ENCODE measurements at regions not wholly inside any gene's neighbourhood (a gene's known extent, or its start where the extent isn't known, plus 50 kb on each side); places are given as distances from the start of the nearest gene placed in this dataset.

- TF ChIP-seq CTCF (IDR thresholded peaks at IDR 0.05 in 2 of 3, conservative IDR thresholded peaks at IDR 0.05 in 1 of 3; ENCODE audit: borderline replicate concordance in 1 of 3, insufficient read depth in 1 of 3, low read depth in 2 of 3, low read length in 2 of 3) (no peak), MAX (IDR thresholded peaks at IDR 0.05) (no peak), POLR2A (IDR thresholded peaks at IDR 0.05; ENCODE audit: borderline replicate concordance, extremely low read depth, insufficient read depth, insufficient read length) (no peak), ZFX (IDR thresholded peaks at IDR 0.05) (no peak), YY1 (IDR thresholded peaks at IDR 0.05; ENCODE audit: extremely low read depth, insufficient replicate concordance, low read depth, low read length) (no peak), ZNF274 (IDR thresholded peaks at IDR 0.05; ENCODE audit: low read depth, low read length) (no peak)
Observed at GRCh38 chr3:146948186-146948585, 343.0 kb upstream of the PLSCR5 start (continued).

DNA sequence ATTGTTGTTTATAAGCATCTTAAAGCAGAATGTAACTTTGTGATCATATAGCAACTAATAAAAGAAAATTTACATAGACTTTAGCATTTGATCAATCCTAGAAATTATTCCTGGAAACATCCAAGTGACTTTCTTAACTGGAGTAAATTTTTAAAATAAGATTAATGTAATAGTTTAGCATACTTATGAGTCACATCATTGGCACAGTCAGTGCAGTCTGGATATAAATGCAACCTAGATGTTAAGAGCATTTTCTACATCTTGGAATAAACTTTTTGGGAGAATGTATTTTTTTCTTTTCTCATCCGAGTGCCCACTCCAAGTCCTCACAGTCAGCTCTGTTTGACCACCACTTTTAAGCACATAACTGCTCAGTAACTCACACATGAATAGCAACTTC is 324.6 kb upstream of the PLSCR5 start:
- H3K36me3 ChIP-seq (ENCODE audit: control insufficient read depth in 1 of 2, insufficient read depth in 2 of 2, low read length in 2 of 2): no peaks in the 10 kb centered on the region
- RAD21 ChIA-PET (ENCODE audit: low non-redundant PET in 1 of 2, low total read pairs in 2 of 2, uncharacterized antibody in 2 of 2, unreplicated experiment in 2 of 2): interaction anchor here in 1 of 2 experiments (0.6 kb wide), 1 partner anchor 122 kb away, joined by 3 read pairs; no protein-coding TSS in a partner anchor
- intact Hi-C loops (cut with micrococcal nuclease): no loop called here
- no peak for TF ChIP-seq SP1 (IDR thresholded peaks at IDR 0.05; ENCODE audit: low read depth)
- TF ChIP-seq POLR2AphosphoS5 (IDR thresholded peaks at IDR 0.05; ENCODE audit: low read depth, low read length): no peak
- no peak for TF ChIP-seq EZH2phosphoT487 (IDR thresholded peaks at IDR 0.05; ENCODE audit: borderline replicate concordance)
- no peak for TF ChIP-seq CEBPB (IDR thresholded peaks at IDR 0.05; ENCODE audit: low read depth)
- TF ChIP-seq SIN3A (IDR thresholded peaks at IDR 0.05; ENCODE audit: low read depth): no peak
- no peak for TF ChIP-seq MAX (IDR thresholded peaks at IDR 0.05)
- no peak for TF ChIP-seq YY1 (IDR thresholded peaks at IDR 0.05; ENCODE audit: extremely low read depth, insufficient replicate concordance, low read depth, low read length)
- no peak for TF ChIP-seq ZFX (IDR thresholded peaks at IDR 0.05)
- TF ChIP-seq CBX3 (IDR thresholded peaks at IDR 0.05; ENCODE audit: low read depth): no peak
- no peak for TF ChIP-seq REST (IDR thresholded peaks at IDR 0.05; ENCODE audit: low read depth)
- TF ChIP-seq SRF (IDR thresholded peaks at IDR 0.05; ENCODE audit: low read depth): no peak
- TF ChIP-seq EGR1 (IDR thresholded peaks at IDR 0.05; ENCODE audit: low read depth): no peak
- no peak for TF ChIP-seq EZH2 (IDR thresholded peaks at IDR 0.05)
- no peak for TF ChIP-seq CTCF (IDR thresholded peaks at IDR 0.05 in 2 of 3, conservative IDR thresholded peaks at IDR 0.05 in 1 of 3; ENCODE audit: borderline replicate concordance in 1 of 3, insufficient read depth in 1 of 3, low read depth in 2 of 3, low read length in 2 of 3)

More for the DNA sequence above, 324.6 kb upstream of the PLSCR5 start:
- ChIA-PET CTCF (no interaction called here), POLR2A (no interaction called here)
- DNase-seq (ENCODE audit: low read depth, low spot score): no peak
- H3K27ac ChIP-seq (ENCODE audit: low read depth, low read length): no peak overlapping the region
- no peak overlapping the region for H3K4me3 ChIP-seq (replicated peaks in 1 of 2; ENCODE audit: low read depth in 1 of 2, low read length in 2 of 2)
- H3K4me2 ChIP-seq (ENCODE audit: low read length): no peak overlapping the region
- H3K9me3 ChIP-seq (ENCODE audit: control insufficient read depth in 1 of 2, insufficient read depth in 1 of 2, low read depth in 1 of 2, low read length in 2 of 2): no peaks in the 10 kb centered on the region
- ATAC-seq: no peak
- no peaks in the 10 kb centered on the region for H3K27me3 ChIP-seq (ENCODE audit: insufficient read depth, low read length)
- no peaks in the 10 kb centered on the region for H3K4me1 ChIP-seq (ENCODE audit: control insufficient read depth in 1 of 2, insufficient read depth in 2 of 2, low read length in 2 of 2)
- no peaks in the 10 kb centered on the region for H4K20me1 ChIP-seq (ENCODE audit: insufficient read depth)
- H3K79me2 ChIP-seq (ENCODE audit: insufficient read depth, low read length): no peaks in the 10 kb centered on the region
- H3K9ac ChIP-seq (ENCODE audit: low read length): no peak overlapping the region
- no TSS peak for BruUV-seq (replicated peaks)
- H3K9me2 ChIP-seq (ENCODE audit: insufficient read depth): no peaks in the 10 kb centered on the region
- no peak overlapping the region for H2AFZ ChIP-seq (ENCODE audit: low read depth, low read length, poor library complexity, severe bottlenecking)
